H9 (cell line): ENCODE measurements at regions not wholly inside any gene's neighbourhood (a gene's known extent, or its start where the extent isn't known, plus 50 kb on each side); places are given as distances from the start of the nearest gene placed in this dataset.

ENCODE experiments used
- DNase-seq: peaks from one replicate; pipeline ENCODE4 v3.0.0-alpha.2; 2017
- H2AFZ ChIP-seq: one replicate; pipeline ENCODE4 v1.6.1; 2013; ENCODE audit warnings: mild to moderate bottlenecking, low read length, control low read depth, moderate library complexity
- H2AK5ac ChIP-seq: 2 replicates; pipeline ENCODE4 v1.6.1; 2013; ENCODE audit warnings: low read length, control low read depth, mixed read lengths; ENCODE audit not compliant: insufficient read length
- H2BK120ac ChIP-seq: one replicate; pipeline ENCODE4 v1.6.1; 2013; ENCODE audit warnings: low read depth, mild to moderate bottlenecking, low read length, control low read depth, inconsistent platforms; ENCODE audit not compliant: poor library complexity, severe bottlenecking
- H2BK12ac ChIP-seq: 2 replicates; pipeline ENCODE4 v1.6.1; 2013; ENCODE audit warnings: low read length, control low read depth, mixed read lengths, low read depth; ENCODE audit not compliant: insufficient read length
- H2BK15ac ChIP-seq: 2 replicates; pipeline ENCODE4 v1.6.1; 2013; ENCODE audit warnings: low read depth, low read length, control low read depth
- H2BK20ac ChIP-seq: one replicate; pipeline ENCODE4 v1.6.1; 2013; ENCODE audit warnings: low read depth, mild to moderate bottlenecking, low read length, control low read depth, inconsistent platforms; ENCODE audit not compliant: poor library complexity, severe bottlenecking
- H2BK5ac ChIP-seq: 2 replicates; pipeline ENCODE4 v1.6.1; 2013; ENCODE audit warnings: low read length, control low read depth, mixed read lengths; ENCODE audit not compliant: insufficient read length
- H3K14ac ChIP-seq: 2 replicates; pipeline ENCODE4 v1.6.1; 2013; ENCODE audit warnings: low read length, control low read depth; ENCODE audit not compliant: insufficient read depth
- H3K18ac ChIP-seq: 2 replicates; pipeline ENCODE4 v1.6.1; 2013; ENCODE audit warnings: low read depth, mild to moderate bottlenecking, mixed read lengths, low read length, control low read depth; ENCODE audit not compliant: insufficient read length
- H3K23ac ChIP-seq: 2 replicates; pipeline ENCODE4 v1.6.1; 2013; ENCODE audit warnings: low read length, control low read depth, mixed read lengths, low read depth; ENCODE audit not compliant: insufficient read length
- H3K23me2 ChIP-seq: 2 replicates; pipeline ENCODE4 v1.6.1; 2013; ENCODE audit warnings: low read depth, mild to moderate bottlenecking, mixed read lengths, low read length, control low read depth; ENCODE audit not compliant: insufficient read length, poor library complexity, severe bottlenecking
- H3K27ac ChIP-seq: 2 replicates; pipeline ENCODE4 v1.5.1; 2013; ENCODE audit warnings: low read length, control low read depth, mixed read lengths, low read depth; ENCODE audit not compliant: insufficient read length
- H3K27me3 ChIP-seq: 2 replicates; pipeline ENCODE4 v1.6.1; 2013; ENCODE audit warnings: low read length, control low read depth, inconsistent platforms; ENCODE audit not compliant: insufficient read depth
- H3K4ac ChIP-seq: 2 replicates; pipeline ENCODE4 v1.6.1; 2013; ENCODE audit warnings: low read depth, mild to moderate bottlenecking, control low read depth, inconsistent platforms, low read length, moderate library complexity
- H3K4me1 ChIP-seq: 2 replicates; pipeline ENCODE4 v1.6.1; 2013; ENCODE audit warnings: low read length, control low read depth, inconsistent platforms; ENCODE audit not compliant: insufficient read depth
- H3K4me2 ChIP-seq: 2 replicates; pipeline ENCODE4 v1.6.1; 2013; ENCODE audit warnings: low read length, control low read depth, mixed read lengths; ENCODE audit not compliant: insufficient read length, insufficient read depth
- H3K56ac ChIP-seq: 2 replicates; pipeline ENCODE4 v1.6.1; 2013; ENCODE audit warnings: low read depth, mild to moderate bottlenecking, mixed read lengths, low read length, control low read depth; ENCODE audit not compliant: insufficient read length
- H3K79me1 ChIP-seq: 2 replicates; pipeline ENCODE4 v1.6.1; 2013; ENCODE audit warnings: low read depth, mild to moderate bottlenecking, moderate library complexity, low read length, control low read depth, inconsistent platforms; ENCODE audit not compliant: insufficient read depth, poor library complexity, severe bottlenecking
- H3K79me2 ChIP-seq: 2 replicates; pipeline ENCODE4 v1.6.1; 2013; ENCODE audit warnings: low read length, control low read depth, inconsistent platforms; ENCODE audit not compliant: insufficient read depth
- H3K9ac ChIP-seq: 2 replicates; pipeline ENCODE4 v1.6.1; 2013; ENCODE audit warnings: low read length, control low read depth, mixed read lengths; ENCODE audit not compliant: insufficient read length; ENCODE audit errors: extremely low read depth
- H3K9me3 ChIP-seq: one replicate; pipeline ENCODE4 v1.6.1; 2013; ENCODE audit warnings: low read depth, low read length, inconsistent platforms; ENCODE audit not compliant: control insufficient read depth
- H3T11ph ChIP-seq: one replicate; pipeline ENCODE4 v1.6.1; 2013; ENCODE audit warnings: mild to moderate bottlenecking, low read length, control low read depth, inconsistent platforms
- H4K20me1 ChIP-seq: one replicate; pipeline ENCODE4 v1.6.1; 2013; ENCODE audit not compliant: control insufficient read depth, insufficient read length, insufficient read depth
- H4K5ac ChIP-seq: 2 replicates; pipeline ENCODE4 v1.6.1; 2013; ENCODE audit warnings: low read depth, mild to moderate bottlenecking, mixed read lengths, low read length, control low read depth; ENCODE audit not compliant: insufficient read length
- H4K8ac ChIP-seq: replicated peaks from 2 replicates; pipeline ENCODE4 v1.6.1; 2013; ENCODE audit warnings: low read length, control low read depth, mixed read lengths, low read depth; ENCODE audit not compliant: insufficient read length
- H4K91ac ChIP-seq: 2 replicates; pipeline ENCODE4 v1.6.1; 2013; ENCODE audit warnings: low read depth, mild to moderate bottlenecking, moderate library complexity, mixed read lengths, low read length, control low read depth; ENCODE audit not compliant: insufficient read length
- H3K27ac Mint-ChIP-seq, 3 experiments: 2 replicates in 2 of 3; 3 replicates in 1 of 3; pipeline ENCODE4 v1.8.0; 2020 to 2021; ENCODE audit warnings: mixed read lengths in 3 of 3, mild to moderate bottlenecking in 1 of 3, moderate library complexity in 1 of 3
- H3K27me3 Mint-ChIP-seq: 2 replicates; pipeline ENCODE4 v1.8.0; 2021; ENCODE audit warnings: low read depth, mild to moderate bottlenecking, moderate library complexity, mixed read lengths
- H3K36me3 Mint-ChIP-seq, 3 experiments: 2 replicates in 2 of 3; 3 replicates in 1 of 3; pipeline ENCODE4 v1.8.0; 2020 to 2021; ENCODE audit warnings: low read depth in 3 of 3, mixed read lengths in 3 of 3; ENCODE audit not compliant: insufficient read depth in 1 of 3
- H3K4me1 Mint-ChIP-seq, 2 experiments: 2 replicates each; pipeline ENCODE4 v1.8.0; 2020; ENCODE audit warnings: mixed read lengths in 2 of 2
- H3K4me3 Mint-ChIP-seq, 2 experiments: 2 replicates in 1 of 2; 3 replicates in 1 of 2; pipeline ENCODE4 v1.8.0; 2020 to 2021; ENCODE audit warnings: mild to moderate bottlenecking in 2 of 2, mixed read lengths in 2 of 2, moderate library complexity in 1 of 2
- H3K9me3 Mint-ChIP-seq, 2 experiments: 2 replicates in 1 of 2; 3 replicates in 1 of 2; pipeline ENCODE4 v1.8.0; 2020; ENCODE audit warnings: mild to moderate bottlenecking in 2 of 2, mixed read lengths in 2 of 2, moderate library complexity in 1 of 2
- WGBS: extraction: QIAGEN DNeasy Blood & Tissue Kit; methylation state at CpG from one replicate; pipeline ENCODE4 v1.1.7; 2013; ENCODE audit warnings: missing lambda C conversion rate, low lambda C conversion rate, mixed read lengths; ENCODE audit not compliant: insufficient read length; ENCODE audit errors: extremely low coverage; 5-methylcytosine and 5-hydroxymethylcytosine counted together
- TF ChIP-seq, protein P1 (sequence below): fragments of 200-600 bp; sonication (generic); conservative IDR thresholded peaks from 3 replicates; pipeline ENCODE4 v1.8.0; 2021; ENCODE audit warnings: antibody characterized with exemption, mild to moderate bottlenecking

DNA sequence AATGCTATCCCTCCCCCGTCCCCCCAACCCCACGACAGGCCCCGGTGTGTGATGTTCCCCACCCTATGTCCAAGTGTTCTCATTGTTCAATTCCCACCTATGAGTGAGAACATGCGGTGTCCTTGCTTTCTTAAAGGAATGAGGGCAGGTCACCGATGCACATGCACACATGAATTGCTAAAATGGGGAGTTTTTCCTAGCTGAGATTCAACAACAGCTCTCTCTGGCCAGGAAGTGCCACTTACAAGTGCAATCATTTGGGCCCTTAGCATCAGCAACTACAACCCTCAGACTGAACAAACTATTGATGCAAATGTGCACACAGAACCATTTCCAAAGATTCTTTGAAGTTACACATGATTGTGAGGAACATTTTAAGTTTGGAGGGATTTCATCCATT is 95.7 kb upstream of the IQCM start:
- Histone ChIP-seq H2BK5ac (no peak overlapping the region), H4K20me1 (no peaks in the 10 kb centered on the region), H2BK15ac (no peak overlapping the region), H2AFZ (no peak overlapping the region), H3K18ac (no peak overlapping the region), H4K91ac (no peak overlapping the region), H2BK12ac (no peak overlapping the region), H3K14ac (no peak overlapping the region), H2BK120ac (no peak overlapping the region), H3K4me1 (no peaks in the 10 kb centered on the region; the same call in 1 of the 2 replicates), H3K79me2 (no peaks in the 10 kb centered on the region), H3K4ac (no peak overlapping the region), H3K9me3 (no peaks in the 10 kb centered on the region), H3K23ac (no peak overlapping the region), H3K79me1 (no peaks in the 10 kb centered on the region), H4K8ac (no peak overlapping the region), H3K23me2 (no peaks in the 10 kb centered on the region), H3K56ac (no peak overlapping the region), H2AK5ac (no peak overlapping the region), H3K27ac (no peak overlapping the region), H3K9ac (no peak overlapping the region), H3T11ph (no peak overlapping the region), H4K5ac (no peak overlapping the region), H3K27me3 (no peaks in the 10 kb centered on the region), H2BK20ac (no peak overlapping the region), H3K4me2 (no peak overlapping the region)
- no peaks in the 10 kb centered on the region for H3K27me3 Mint-ChIP-seq
- H3K27ac Mint-ChIP-seq: no peak overlapping the region
- H3K36me3 Mint-ChIP-seq: no peaks in the 10 kb centered on the region
- H3K9me3 Mint-ChIP-seq: no peaks in the 10 kb centered on the region; a peak in 1 of 5 replicates
- TF ChIP-seq, protein P1, sequence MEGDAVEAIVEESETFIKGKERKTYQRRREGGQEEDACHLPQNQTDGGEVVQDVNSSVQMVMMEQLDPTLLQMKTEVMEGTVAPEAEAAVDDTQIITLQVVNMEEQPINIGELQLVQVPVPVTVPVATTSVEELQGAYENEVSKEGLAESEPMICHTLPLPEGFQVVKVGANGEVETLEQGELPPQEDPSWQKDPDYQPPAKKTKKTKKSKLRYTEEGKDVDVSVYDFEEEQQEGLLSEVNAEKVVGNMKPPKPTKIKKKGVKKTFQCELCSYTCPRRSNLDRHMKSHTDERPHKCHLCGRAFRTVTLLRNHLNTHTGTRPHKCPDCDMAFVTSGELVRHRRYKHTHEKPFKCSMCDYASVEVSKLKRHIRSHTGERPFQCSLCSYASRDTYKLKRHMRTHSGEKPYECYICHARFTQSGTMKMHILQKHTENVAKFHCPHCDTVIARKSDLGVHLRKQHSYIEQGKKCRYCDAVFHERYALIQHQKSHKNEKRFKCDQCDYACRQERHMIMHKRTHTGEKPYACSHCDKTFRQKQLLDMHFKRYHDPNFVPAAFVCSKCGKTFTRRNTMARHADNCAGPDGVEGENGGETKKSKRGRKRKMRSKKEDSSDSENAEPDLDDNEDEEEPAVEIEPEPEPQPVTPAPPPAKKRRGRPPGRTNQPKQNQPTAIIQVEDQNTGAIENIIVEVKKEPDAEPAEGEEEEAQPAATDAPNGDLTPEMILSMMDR: no peak
- no peak overlapping the region for H3K4me3 Mint-ChIP-seq
- no CpG with 5 or more reads among the region's 5 CpGs for WGBS
- peaks cover 8% of the 10 kb centered on the region in 2 experiments; a peak in 3 of 4 replicates for H3K4me1 Mint-ChIP-seq
- no peak for DNase-seq
